GM18861 (cell line): ENCODE measurements at regions not wholly inside any gene's neighbourhood (a gene's known extent, or its start where the extent isn't known, plus 50 kb on each side); places are given as distances from the start of the nearest gene placed in this dataset.
"Not testable (repeated sequence)": the region's sequence is repeated elsewhere in the genome, so short reads cannot be mapped to it uniquely, and the experiment has no call there.

Source experiments
- ATAC-seq: cut with Tn5 transposase; IDR thresholded peaks from one replicate; pipeline ENCODE4 v1.9.1; 2021; ENCODE audit not compliant: unreplicated experiment

DNA sequence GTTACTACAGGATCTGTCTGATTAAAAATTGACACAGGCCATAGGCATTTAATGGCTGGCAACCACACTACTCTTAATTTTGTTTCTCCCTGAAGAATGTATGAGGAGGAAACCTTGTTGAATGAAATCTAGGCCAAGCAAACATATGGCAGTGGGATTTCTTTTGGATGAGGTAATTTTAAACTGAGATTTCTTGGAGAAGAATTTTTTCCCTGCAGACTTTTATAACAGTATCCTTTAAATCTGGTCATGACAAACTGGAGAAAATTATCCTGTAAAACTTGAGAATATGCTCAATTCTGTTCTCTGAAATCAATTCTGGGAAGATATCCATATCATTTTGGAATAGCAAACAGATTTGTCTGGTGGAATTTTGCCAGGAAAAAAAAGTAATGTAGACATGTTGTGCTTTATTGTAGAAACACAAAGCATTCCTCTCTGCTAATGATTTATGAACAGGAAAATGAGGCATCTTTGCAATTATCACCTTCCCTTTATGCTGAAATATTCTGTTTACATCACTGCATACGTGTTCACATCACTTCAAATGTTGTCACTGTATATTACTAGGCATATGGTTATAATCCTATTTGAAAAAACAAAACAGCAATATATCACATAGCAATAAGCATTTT lies 108.3 kb upstream of the ARSJ start:
- ATAC-seq: no peak

DNA sequence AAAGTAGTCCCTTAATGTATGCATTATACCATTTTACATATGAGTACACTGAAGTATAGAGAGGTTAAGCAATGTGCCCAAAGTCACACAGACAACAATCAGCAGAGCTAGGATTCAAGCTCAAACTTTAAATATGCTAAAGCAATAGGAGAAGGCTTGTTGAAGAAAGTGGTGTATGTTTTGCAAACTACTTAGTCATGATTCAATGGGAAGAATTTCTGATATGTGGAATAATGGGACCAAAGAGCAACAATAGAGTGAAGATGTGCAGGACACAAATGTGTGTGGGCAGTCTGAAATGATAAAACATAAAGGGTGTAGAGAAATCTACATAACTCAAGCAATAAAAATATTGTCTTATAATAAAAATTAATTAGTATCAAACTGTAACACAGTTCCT lies 109.0 kb upstream of the ARSJ start:
- no peak for ATAC-seq

- ATAC-seq: no peak
Observed at GRCh38 chr4:114091546-114091945, 112.1 kb upstream of the ARSJ start.

- ATAC-seq: no peak
Observed at GRCh38 chr4:114093221-114093715, 113.8 kb upstream of the ARSJ start.

DNA sequence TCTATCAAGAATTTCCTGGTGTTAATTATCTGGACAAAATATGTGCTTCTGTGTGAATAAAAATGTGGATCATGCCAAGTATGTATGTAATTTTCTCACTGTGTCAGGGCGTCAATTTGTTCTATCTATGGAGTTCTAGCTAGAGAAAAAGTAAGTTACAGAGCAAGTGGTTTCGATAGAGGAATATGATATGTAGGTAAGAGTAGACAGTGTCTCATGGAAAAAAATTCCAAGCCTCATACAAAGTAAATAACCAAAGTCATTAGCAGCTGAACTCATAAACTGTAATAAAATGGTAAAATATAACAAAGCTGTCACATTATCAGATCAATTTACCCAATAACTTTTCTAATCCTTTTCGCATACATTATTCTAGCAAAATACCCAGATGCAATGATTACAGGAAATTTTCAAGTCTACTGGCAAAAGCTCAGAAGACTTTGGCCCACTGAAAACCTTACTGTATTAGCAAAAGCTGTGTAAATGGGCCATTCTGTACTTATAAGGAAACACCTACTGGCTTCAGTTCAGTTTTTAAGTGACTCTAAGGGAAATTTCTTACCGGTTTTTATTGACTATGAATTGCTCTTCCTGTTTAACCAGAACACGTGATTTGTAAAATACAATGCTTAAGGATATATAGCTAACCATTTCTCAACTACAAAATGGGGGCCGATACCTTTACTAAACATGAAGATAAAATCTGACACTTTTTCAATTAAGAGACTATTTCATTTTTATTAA lies 121.0 kb upstream of the ARSJ start:
- ATAC-seq: no peak

DNA sequence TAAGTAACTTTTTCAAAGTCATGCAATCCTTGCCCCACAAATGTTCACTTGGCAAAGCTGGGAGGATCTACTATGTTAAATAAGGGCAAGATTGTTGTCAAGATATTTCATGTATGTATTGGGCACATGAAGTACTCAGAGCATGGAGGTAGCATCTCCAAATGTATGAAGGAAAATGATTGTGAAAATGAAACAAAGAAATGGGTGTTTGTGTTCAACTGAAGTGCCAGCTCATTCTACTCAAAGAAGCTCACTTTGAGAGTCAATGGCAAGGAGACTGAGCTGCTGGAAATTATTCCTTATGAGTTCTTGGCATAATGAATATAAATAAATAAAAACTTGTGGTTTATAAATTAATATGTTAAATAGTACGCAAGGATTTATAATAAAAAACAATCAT lies 124.5 kb upstream of the ARSJ start:
- no peak for ATAC-seq

- ATAC-seq: no peak
Observed at GRCh38 chr4:114108869-114109268, 129.4 kb upstream of the ARSJ start.

GRCh38 chr4:114109776-114110175 lies 130.3 kb upstream of the ARSJ start:
- ATAC-seq: no peak

DNA sequence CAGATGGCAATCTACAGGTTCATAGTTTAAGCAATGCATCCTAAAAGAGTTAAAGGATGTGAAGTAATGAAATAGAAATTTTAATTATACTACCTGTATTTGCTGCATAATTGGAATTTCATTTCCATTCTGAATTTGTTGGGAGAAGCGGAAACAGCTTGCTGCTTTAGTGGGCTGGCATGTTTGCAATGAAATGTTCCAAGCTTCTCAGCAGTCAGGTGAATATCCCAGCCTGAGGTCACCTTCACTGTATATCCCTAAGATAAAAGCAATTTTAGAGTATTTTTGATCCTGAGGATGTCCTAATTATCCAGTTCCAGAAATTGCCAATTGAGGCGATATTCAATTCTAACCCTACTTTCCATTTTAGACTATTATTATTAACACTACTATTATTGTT lies 136.1 kb upstream of the ARSJ start:
- no peak for ATAC-seq

GRCh38 chr4:114116861-114117260 lies 137.4 kb upstream of the ARSJ start:
- ATAC-seq: no peak

DNA sequence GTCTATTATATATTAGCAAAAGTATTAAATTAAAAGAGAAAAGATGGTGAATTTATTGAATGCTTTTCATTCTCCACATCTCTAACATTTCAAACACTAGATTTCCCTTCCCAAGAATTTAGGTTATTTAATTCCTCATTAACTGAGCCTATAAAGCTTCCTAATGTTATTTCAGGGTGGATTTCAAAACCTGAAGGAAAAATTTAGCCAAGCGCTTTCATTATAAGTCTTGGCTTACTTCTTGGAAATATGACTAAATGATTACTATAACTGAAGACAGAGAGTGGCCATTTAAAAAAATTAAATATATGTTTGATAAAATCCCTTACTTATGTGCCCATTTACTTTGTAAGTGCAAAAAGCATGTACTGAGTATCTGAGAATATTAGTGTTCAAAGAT lies 141.8 kb upstream of the ARSJ start:
- no peak for ATAC-seq

DNA sequence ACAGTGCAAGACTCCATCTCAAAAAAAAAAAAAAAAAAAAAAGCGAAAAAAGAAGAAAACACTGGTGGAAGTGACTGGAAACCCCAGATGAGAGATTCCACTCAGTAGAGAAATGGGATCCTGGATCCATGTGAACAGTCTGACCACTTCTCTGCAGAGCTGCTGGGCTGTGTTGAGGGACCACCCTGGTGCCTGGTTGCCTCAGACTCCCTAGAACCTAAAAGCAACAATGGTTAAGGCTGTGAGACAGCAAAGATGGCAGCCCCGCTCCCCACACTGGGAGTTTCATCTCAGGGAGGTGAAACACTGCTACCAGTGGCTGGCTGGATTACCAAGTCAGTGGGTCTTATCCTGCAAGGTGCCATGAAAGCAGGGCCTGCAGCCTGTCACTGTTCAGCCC lies 152.8 kb upstream of the ARSJ start:
- ATAC-seq: no peak

DNA sequence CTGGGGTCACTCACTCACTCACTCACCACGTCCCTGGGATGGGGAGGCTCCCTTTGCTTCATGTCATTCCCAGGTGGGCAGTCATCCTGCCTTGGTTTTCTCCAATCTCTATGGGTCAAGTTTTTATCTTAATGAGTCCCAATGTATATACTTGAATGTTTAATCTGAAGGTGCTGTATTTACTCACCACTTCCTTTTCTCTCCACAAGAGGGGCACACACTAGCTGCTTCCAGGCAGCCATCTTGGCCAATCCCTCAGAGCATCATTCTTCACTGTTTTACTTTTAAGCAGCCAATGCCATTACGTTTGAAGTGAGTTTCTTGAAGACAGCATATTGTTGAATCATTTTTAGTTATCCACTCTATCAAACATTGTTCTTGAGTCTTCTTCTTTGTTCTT lies 153.4 kb upstream of the ARSJ start:
- ATAC-seq: peak; percentile 67

DNA sequence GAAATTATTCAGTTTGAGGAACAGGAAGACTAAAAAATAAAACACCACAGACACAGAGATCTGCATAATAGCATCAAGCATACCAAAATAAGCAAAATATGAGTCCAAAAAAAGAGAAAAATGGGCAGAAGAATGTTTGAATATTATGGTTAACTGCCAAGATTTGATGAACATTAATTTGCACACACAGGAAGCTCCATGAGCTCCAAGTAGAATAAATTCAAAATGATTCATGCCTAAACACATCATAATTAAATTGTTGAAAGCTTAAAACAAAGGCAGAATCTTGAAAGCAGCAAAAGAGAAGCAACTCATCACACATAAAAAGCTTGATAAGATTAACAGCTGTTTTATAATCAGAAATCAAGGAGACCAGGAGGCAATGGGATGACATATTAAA lies 156.6 kb upstream of the ARSJ start:
- ATAC-seq: no peak

DNA sequence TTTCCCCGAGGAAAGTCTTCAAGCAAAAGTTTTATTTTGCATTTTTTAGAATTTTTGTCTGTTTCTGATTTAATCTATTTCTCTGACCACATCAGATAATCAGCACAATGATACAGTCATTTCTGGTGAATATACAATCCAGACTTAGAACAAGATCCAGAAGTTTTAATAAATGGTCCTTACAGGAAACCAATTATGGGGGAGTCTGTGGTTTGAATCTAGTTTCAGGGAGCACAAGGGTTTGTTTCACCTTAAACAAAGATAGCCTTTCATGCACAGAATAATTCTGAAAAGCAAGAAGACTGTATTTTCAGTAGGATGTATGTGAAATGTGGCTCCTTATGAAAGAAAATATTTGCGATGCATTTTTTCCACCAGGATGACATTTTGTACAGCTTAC lies 158.5 kb upstream of the ARSJ start:
- no peak for ATAC-seq

DNA sequence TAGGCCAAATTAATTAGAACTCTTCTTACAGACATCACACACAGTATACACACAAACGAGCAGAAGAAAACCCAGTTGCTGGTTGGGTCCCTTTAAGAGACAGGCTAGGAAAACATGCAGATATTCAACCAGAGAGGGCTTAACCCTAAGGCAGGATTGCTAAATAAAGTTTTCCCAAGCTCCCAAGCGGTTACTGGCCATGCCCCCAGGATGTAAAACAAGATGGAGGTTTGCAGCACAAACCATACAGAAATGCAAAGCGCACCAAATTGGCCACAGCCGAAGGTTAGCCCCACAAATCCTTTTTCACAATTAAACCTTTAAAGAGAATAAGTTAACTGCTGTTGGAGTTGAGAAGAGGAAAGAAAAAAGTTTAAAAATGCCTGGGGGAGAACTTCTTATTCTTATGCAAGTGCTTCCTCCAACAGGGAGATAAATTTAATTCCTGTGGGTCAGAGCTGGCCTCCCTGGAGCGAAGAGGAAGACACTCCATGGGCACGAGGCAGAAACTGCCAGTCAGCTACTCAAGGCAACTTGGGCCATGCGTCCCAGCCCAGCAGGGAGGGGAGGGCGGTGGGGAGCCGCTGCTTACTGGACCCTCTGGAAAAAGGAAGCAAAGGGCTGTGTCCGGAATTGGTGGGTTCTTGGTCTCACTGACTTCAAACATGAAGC lies 167.6 kb upstream of the ARSJ start:
- ATAC-seq: no peak

- ATAC-seq: not testable (repeated sequence)
Observed at GRCh38 chr4:114147619-114148208, 168.3 kb upstream of the ARSJ start.

DNA sequence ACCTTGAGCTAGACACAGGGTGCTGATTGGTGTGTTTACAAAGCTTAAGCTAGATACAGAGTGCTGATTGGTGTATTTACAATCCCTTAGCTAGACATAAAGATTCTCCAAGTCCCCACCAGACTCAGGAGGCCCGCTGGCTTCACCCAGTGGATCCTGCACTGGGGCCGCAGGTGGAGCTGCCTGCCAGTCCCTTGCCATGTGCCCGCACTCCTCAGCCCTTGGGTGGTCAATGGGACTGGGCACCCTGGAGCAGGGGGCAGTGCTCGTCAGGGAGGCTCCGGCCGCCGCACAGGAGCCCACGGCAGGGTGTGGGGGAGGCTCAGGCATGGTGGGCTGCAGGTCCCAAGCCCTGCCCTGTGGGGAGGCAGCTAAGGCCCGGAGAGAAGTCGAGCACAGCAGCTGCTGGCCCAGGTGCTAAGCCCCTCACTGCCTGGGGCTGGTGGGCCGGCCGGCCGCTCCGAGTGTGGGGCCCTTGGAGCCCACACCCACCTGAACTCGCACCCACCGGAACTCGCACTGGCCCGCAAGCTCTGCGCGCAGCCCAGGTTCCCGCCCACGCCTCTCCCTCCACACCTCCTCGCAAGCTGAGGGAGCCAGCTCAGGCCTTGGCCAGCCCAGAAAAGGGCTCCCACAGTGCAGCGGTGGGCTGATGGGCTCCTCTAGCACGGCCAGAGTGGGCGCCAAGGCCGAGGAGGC lies 169.1 kb upstream of the ARSJ start:
- not testable (repeated sequence) for ATAC-seq

GRCh38 chr4:114156371-114156770 lies 176.9 kb upstream of the ARSJ start:
- ATAC-seq: no peak

DNA sequence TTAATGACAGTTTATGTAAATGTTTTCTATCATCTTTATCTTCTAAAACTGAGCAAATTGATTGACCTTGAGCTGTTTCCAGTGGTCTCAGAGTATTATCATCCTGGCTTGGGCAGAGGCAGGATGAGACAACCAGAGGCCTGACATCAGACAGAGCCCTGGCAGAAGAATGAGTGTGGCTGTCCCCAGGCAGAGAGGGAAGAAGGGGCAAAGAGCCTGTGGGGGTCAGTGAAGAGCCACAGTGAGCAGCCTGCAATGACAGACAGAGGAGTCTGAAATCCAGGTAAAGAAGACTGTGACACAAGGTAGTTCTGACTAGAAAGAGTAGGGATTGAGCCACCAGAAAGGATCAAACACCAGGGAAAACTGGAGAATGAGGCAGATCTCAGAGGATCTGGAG lies 182.4 kb upstream of the ARSJ start:
- no peak for ATAC-seq

- ATAC-seq: no peak
Observed at GRCh38 chr4:114163051-114163450, 183.6 kb upstream of the ARSJ start.
